ENCODE measurements at regions not wholly inside any gene's neighbourhood (a gene's known extent, or its start where the extent isn't known, plus 50 kb on each side); places are given as distances from the start of the nearest gene placed in this dataset.
A peak's percentile ranks its signal among the peaks of the same experiment; 100 is the strongest.

DNA sequence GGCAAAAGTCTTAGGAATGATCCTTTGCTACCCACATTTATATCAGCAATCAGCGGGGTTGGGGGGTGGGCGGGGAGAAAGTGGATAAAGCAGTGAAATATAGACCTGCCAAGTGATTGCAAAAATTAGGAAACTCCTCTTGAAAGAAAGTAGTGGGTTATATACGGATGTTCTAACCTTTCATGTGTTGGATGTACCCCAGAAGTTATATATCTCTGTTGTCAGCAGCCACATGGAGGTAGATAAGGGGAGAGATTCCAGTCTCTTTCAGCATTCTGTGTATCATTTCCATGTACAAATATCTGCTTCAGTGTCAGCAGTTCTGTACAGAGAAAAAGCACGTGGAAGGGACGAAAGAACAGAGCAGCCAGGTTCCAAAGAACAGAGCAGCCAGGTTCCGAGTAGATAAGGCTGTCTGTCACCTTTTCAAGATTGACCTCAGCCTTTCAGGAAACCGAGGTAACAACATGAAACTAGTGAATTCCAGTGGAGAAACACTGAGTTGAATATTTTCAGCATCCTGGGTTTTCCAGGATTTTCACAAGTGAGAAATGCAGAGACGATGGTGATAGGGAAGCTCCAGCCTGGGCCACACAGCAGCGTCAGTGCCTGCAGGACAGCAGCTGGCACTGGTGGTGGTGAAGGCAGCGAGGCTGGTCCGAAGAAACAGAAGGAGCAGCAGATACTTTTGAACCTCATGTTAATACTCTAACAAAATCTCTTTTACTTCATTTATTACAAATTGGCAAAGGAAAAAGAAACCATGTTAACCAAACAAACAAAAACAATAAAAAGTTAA, 212.3 kb downstream of the C7orf25 start:
- DNase-seq (ENCODE audit: low read depth) = no peak
- TF ChIP-seq, protein P1, sequence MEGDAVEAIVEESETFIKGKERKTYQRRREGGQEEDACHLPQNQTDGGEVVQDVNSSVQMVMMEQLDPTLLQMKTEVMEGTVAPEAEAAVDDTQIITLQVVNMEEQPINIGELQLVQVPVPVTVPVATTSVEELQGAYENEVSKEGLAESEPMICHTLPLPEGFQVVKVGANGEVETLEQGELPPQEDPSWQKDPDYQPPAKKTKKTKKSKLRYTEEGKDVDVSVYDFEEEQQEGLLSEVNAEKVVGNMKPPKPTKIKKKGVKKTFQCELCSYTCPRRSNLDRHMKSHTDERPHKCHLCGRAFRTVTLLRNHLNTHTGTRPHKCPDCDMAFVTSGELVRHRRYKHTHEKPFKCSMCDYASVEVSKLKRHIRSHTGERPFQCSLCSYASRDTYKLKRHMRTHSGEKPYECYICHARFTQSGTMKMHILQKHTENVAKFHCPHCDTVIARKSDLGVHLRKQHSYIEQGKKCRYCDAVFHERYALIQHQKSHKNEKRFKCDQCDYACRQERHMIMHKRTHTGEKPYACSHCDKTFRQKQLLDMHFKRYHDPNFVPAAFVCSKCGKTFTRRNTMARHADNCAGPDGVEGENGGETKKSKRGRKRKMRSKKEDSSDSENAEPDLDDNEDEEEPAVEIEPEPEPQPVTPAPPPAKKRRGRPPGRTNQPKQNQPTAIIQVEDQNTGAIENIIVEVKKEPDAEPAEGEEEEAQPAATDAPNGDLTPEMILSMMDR (IDR thresholded peaks at IDR 0.05; ENCODE audit: low read length, missing control alignments) = no peak
- H3K4me3 ChIP-seq (replicated peaks; ENCODE audit: low read depth, low read length) = no peak overlapping the region

DNA sequence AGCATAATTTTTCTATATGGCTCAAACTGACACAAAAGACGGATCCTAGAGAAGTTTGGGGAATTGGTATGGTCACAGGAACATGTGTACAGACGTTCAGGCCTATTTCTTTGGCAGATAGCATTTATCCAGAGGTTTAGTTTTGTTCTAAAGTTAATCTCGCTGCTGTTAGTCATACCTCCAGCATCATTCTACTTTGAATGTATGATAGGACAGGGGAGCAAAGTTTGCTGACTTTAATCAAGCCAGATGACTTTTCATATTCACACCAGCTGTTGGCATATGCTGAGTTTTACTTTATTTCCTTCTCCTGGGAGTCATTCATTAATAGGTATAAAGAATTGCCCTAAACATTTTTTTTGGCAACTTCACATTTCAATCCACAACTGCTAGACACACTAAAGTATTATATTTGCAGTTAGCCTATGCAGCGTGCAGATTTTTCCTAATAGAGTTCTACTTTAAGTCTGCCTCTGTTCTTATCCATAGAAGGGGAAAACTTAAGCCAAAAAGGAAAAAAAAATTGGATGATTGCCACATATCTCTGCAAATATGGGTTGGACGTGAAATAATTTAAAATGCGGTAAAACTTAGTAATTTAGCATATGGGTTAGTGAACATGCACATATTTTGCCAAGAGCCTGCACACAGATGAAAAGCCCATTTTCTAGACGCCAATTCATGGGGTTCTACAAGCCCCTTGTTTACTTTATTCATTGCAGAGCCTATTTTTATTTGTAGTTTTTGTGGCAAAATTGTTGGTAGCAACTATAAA, 213.1 kb downstream of the C7orf25 start:
- peak; percentile 18 for DNase-seq (ENCODE audit: low read depth)
- no peak overlapping the region for H3K4me3 ChIP-seq (replicated peaks; ENCODE audit: low read depth, low read length)
- TF ChIP-seq, protein P1 (IDR thresholded peaks at IDR 0.05; ENCODE audit: low read length, missing control alignments) = no peak

DNA sequence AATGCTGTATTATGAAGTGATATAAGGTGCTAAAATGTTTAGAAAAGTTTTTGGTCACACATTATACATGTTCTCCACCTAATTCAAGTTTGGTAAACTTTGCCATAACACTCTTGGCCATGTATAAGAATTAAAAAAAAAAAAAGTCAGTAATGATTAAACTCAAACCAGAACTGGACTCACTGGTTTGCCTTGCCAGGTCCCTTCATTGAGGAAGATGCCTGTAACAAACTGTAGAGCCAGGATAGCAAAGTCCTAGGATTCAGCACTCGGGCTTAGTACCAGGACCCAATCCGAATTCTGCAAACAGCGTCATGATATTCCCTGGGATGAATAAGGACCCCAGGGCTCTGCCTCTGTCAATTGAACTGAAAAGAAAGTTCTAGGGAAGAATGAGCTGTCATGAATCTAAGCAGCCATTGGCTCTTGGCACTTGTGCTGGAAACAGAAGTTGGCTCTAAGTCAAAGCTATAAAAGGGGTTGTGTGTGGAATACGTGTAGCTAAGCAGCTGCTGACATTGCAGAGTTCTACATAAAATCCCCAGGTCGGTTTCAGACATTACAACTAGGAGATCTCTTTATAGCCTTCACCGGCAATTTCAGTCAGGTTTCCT, 216.9 kb downstream of the C7orf25 start:
- TF ChIP-seq, protein P1 (IDR thresholded peaks at IDR 0.05; ENCODE audit: low read length, missing control alignments) = no peak
- DNase-seq (ENCODE audit: low read depth) = peak; percentile 30
- no peak overlapping the region for H3K4me3 ChIP-seq (replicated peaks; ENCODE audit: low read depth, low read length)

DNA sequence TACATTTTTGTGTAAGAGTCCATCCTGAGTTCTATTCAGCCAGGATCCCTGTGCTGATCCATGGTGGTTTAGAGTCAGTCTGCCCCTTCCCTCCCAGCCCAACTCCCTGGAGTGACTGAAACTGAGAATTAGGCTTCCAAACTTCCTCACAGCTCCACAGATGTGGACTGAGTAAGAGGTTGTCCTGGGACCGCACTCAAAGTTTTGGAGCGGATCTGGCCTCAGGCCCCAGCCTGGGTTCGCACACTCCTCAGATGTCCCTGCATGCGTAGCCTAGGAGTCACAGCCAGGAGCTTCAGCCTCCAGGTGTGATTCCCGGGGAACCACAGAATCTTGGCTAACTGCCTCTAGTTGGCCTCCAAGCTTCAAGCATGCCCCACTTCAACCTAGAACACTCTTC, 218.1 kb downstream of the C7orf25 start:
- no peak overlapping the region for H3K4me3 ChIP-seq (replicated peaks; ENCODE audit: low read depth, low read length)
- TF ChIP-seq, protein P1 (IDR thresholded peaks at IDR 0.05; ENCODE audit: low read length, missing control alignments) = no peak
- no peak for DNase-seq (ENCODE audit: low read depth)

DNA sequence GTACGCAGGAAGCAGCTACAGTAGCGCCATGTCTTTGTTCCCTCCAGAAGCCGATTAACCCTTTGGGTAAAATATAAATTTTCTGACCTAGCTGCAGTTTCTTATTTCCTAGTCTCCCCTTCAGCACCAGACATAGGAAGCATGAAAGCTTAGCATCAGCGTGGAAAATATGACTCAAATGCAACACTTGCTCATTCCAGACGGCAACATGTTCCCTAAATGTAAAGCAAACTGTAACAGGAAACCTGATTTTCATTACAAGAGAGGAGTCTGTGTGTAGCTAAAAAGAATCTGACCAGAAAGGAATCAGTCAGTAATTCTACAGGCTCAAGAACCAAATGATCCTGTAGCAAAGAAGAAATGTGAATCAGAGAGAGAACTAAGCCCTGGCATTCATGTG, 219.2 kb downstream of the C7orf25 start:
- no peak for DNase-seq (ENCODE audit: low read depth)
- H3K4me3 ChIP-seq (replicated peaks; ENCODE audit: low read depth, low read length) = no peak overlapping the region
- TF ChIP-seq, protein P1 (IDR thresholded peaks at IDR 0.05; ENCODE audit: low read length, missing control alignments) = no peak

DNA sequence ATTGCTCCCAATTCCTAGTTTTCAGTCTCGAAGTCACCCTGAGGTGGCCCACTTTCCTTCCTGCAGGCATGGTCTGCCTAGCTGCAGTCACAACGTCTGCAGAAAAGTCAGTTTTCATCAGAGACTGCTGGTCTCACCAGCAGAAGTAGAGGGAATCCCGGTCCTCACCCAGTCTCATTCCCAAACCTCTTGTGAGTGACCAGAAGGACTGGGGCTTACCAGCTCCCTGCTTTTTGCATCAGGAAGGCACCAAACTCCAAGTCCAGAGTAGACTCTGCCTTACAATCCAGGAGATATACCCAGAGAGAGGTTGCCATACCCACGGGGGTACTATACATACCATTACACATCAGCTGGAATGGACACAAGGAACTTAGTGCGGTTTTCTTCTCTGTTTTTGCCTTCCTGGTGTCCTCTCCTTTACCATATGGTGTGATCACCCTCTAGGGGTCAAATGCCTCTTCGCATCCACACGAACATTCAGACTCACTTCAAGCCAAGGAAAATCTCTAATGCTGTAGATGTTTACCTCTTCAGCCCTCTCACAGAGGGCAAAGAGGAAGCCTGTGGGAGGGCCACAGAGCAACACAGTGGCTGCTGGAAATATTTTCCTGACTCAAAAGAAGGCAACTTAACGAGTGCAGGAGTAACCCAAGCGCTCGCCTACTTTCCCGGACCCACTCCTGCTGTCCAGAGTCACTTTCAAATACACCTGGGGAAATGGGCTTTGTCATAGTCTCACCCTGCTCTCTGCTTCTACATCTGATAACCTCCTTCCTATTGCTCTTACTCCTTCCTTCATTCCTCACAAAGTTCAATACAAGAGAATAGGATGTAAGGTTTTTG, 220.9 kb downstream of the C7orf25 start:
- TF ChIP-seq, protein P1 (IDR thresholded peaks at IDR 0.05; ENCODE audit: low read length, missing control alignments) = peak; percentile 86
- no peak overlapping the region for H3K4me3 ChIP-seq (replicated peaks; ENCODE audit: low read depth, low read length)
- DNase-seq (ENCODE audit: low read depth) = peak; percentile 84

Measured in fibroblast of pulmonary artery (primary cell).